Posterior cingulate gyrus (tissue), 11 donors: ENCODE measurements at regions not wholly inside any gene's neighbourhood (a gene's known extent, or its start where the extent isn't known, plus 50 kb on each side); places are given as distances from the start of the nearest gene placed in this dataset.
"Not testable (repeated sequence)": the region's sequence is repeated elsewhere in the genome, so short reads cannot be mapped to it uniquely, and the experiment has no call there.

Experiments used
- DNase-seq, 10 donors: peaks; one replicate each; pipeline versions ENCODE4 v3.0.0 to v3.0.0-alpha.2; 2020 to 2021; ENCODE audit warnings: mixed read lengths in 3 of 10
- intact Hi-C: fragments of 100-400 bp; cut with DNase I; formaldehyde crosslinking; loops from one replicate; pipeline ENCODE4 v1.15.1; 2023

GRCh38 chrX:129092757-129093156 is 430.5 kb downstream of the SMARCA1 start:
- intact Hi-C loops = no loop called here
- no peak for DNase-seq

- DNase-seq = no peak
- intact Hi-C loops = no loop called here
Observed at GRCh38 chrX:129092242-129092641, 431.0 kb downstream of the SMARCA1 start.

- DNase-seq = no peak
- intact Hi-C loops = no loop called here
Observed at GRCh38 chrX:129091097-129091496, 432.2 kb downstream of the SMARCA1 start.

GRCh38 chrX:129086802-129087201 is 436.5 kb downstream of the SMARCA1 start:
- intact Hi-C loops = no loop called here
- DNase-seq = peak in 2 of 10 donors; percentile 65 to 82

GRCh38 chrX:129084291-129084690 is 439.0 kb downstream of the SMARCA1 start:
- intact Hi-C loops, DNase-seq: not testable (repeated sequence)

GRCh38 chrX:129077424-129078170 is 445.7 kb downstream of the SMARCA1 start:
- no peak for DNase-seq

GRCh38 chrX:129071390-129071789 is 451.9 kb downstream of the SMARCA1 start:
- no peak for DNase-seq

More at GRCh38 chrX:129077424-129078170, 445.7 kb downstream of the SMARCA1 start:
- intact Hi-C loops = no loop called here

GRCh38 chrX:129065895-129066294 is 457.4 kb downstream of the SMARCA1 start:
- intact Hi-C loops = no loop called here
- no peak for DNase-seq

More at GRCh38 chrX:129071390-129071789, 451.9 kb downstream of the SMARCA1 start:
- intact Hi-C loops = no loop called here

GRCh38 chrX:129058405-129058804 is 464.9 kb downstream of the SMARCA1 start:
- DNase-seq = no peak
- intact Hi-C loops = no loop called here

GRCh38 chrX:129043138-129043537 is 480.2 kb downstream of the SMARCA1 start:
- intact Hi-C loops = no loop called here
- peak in 2 of 10 donors; percentile 50 to 57 for DNase-seq

- intact Hi-C loops = no loop called here
- peak in 1 of 10 donors; percentile 72 for DNase-seq
Observed at GRCh38 chrX:129041319-129041718, 482.0 kb downstream of the SMARCA1 start.

- DNase-seq = no peak
- intact Hi-C loops = no loop called here
Observed at GRCh38 chrX:129040124-129040523, 483.2 kb downstream of the SMARCA1 start.

GRCh38 chrX:129039176-129039575 is 484.1 kb downstream of the SMARCA1 start:
- no peak for DNase-seq

GRCh38 chrX:129037389-129037788 is 485.9 kb downstream of the SMARCA1 start:
- intact Hi-C loops = no loop called here
- no peak for DNase-seq

More at GRCh38 chrX:129039176-129039575, 484.1 kb downstream of the SMARCA1 start:
- intact Hi-C loops = no loop called here

GRCh38 chrX:129035180-129035579 is 488.1 kb downstream of the SMARCA1 start:
- DNase-seq = no peak
- intact Hi-C loops = no loop called here

- no peak for DNase-seq
- intact Hi-C loops = no loop called here
Observed at GRCh38 chrX:129034196-129034595, 489.1 kb downstream of the SMARCA1 start.

- intact Hi-C loops = no loop called here
- no peak for DNase-seq
Observed at GRCh38 chrX:129026202-129026601, 497.1 kb downstream of the SMARCA1 start.

GRCh38 chrX:129025376-129025775 is 497.9 kb downstream of the SMARCA1 start:
- intact Hi-C loops = no loop called here
- DNase-seq = no peak

GRCh38 chrX:129019412-129019811 is 503.9 kb downstream of the SMARCA1 start:
- DNase-seq = no peak
- intact Hi-C loops = no loop called here

- DNase-seq = no peak
- intact Hi-C loops = no loop called here
Observed at GRCh38 chrX:129015381-129015780, 507.9 kb downstream of the SMARCA1 start.

GRCh38 chrX:129013574-129013973 is 509.7 kb downstream of the SMARCA1 start:
- no peak for DNase-seq
- intact Hi-C loops = no loop called here

- intact Hi-C loops = no loop called here
- no peak for DNase-seq
Observed at GRCh38 chrX:129007631-129008030, 515.7 kb downstream of the SMARCA1 start.
